Naive thymus-derived CD8-positive, alpha-beta T cell (primary cell): ENCODE measurements at regions not wholly inside any gene's neighbourhood (a gene's known extent, or its start where the extent isn't known, plus 50 kb on each side); places are given as distances from the start of the nearest gene placed in this dataset.

Source experiments
- ATAC-seq, 2 donors: fragments of 150-1000 bp; cut with Tn5 transposase in 1 of 2; sonication (Bioruptor Pico), chemical (Tn5 transposase) in 1 of 2; 1 replicate in 1 of 2; 2 replicates in 1 of 2; pipeline ENCODE4 v1.10.0; 2021; ENCODE audit warnings: mild to moderate bottlenecking in 2 of 2, moderate library complexity in 2 of 2
- POLR2A ChIA-PET: fragments of 350-600 bp; sonication (Branson Sonifier 250); formaldehyde crosslinking; loops from one replicate; lab custom pipeline; 2021; ENCODE audit warnings: antibody characterized with exemption; lab: Charles Lee
- DNase-seq, 10 donors: peaks; one replicate each; pipeline versions ENCODE4 v3.0.0 to v3.0.0-alpha.2; 2020 to 2022
- H3K27ac Mint-ChIP-seq, 10 donors: one replicate each; pipeline ENCODE4 v1.8.0; 2020 to 2022; ENCODE audit warnings: mild to moderate bottlenecking in 10 of 10, mixed read lengths in 10 of 10, moderate library complexity in 4 of 10, inconsistent platforms in 1 of 10
- H3K27me3 Mint-ChIP-seq, 5 donors: one replicate each; pipeline ENCODE4 v1.8.0; 2021 to 2022; ENCODE audit warnings: mixed read lengths in 5 of 5
- H3K36me3 Mint-ChIP-seq, 3 donors: one replicate each; pipeline ENCODE4 v1.8.0; 2020 to 2022; ENCODE audit warnings: mixed read lengths in 3 of 3, mild to moderate bottlenecking in 2 of 3, inconsistent platforms in 1 of 3
- H3K4me1 Mint-ChIP-seq, 4 donors: one replicate each; pipeline ENCODE4 v1.8.0; 2021 to 2022; ENCODE audit warnings: mixed read lengths in 4 of 4
- H3K4me3 Mint-ChIP-seq, 10 donors: one replicate each; pipeline ENCODE4 v1.8.0; 2020 to 2022; ENCODE audit warnings: mild to moderate bottlenecking in 10 of 10, mixed read lengths in 10 of 10, moderate library complexity in 6 of 10, inconsistent platforms in 1 of 10
- H3K9me3 Mint-ChIP-seq, 9 donors: one replicate each; pipeline ENCODE4 v1.8.0; 2020 to 2022; ENCODE audit warnings: mixed read lengths in 9 of 9, mild to moderate bottlenecking in 3 of 9, inconsistent platforms in 1 of 9, moderate library complexity in 1 of 9

GRCh38 chr18:24669502-24669901, 209.1 kb downstream of the HRH4 start:
- Mint-ChIP-seq H3K36me3 (no peaks in the 10 kb centered on the region), H3K9me3 (no peaks in the 10 kb centered on the region), H3K4me3 (no peak overlapping the region), H3K4me1 (no peaks in the 10 kb centered on the region), H3K27me3 (peaks cover 0 to 8% (median 5%) of the 10 kb centered on the region in 5 donors), H3K27ac (no peak overlapping the region)
- POLR2A ChIA-PET = no interaction called here
- ATAC-seq (no peak), DNase-seq (no peak)

GRCh38 chr18:24672165-24672941, 211.9 kb downstream of the HRH4 start:
- H3K4me1 Mint-ChIP-seq = no peaks in the 10 kb centered on the region
- POLR2A ChIA-PET = no interaction called here

DNA sequence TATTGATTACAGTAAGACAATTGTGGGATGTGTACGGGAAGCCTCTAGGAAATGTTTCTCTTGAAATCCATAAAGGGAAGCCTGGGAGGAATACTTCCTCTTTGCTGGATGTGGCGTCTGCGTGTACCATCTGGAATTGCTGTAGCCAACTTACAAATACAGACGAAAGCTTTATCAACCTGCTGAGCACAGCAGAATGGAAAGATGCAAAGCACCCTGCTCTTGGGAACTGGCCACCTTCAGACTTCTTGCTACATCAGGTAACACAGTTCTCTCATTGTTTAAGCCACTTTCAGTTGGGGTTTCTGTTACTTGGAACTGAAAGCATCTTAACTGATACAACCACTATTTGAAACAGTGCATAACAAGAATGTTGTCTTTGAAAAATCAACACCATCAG, 213.8 kb downstream of the HRH4 start:
- ATAC-seq = no peak
- Mint-ChIP-seq H3K27ac (no peak overlapping the region), H3K4me1 (no peaks in the 10 kb centered on the region)

More at GRCh38 chr18:24672165-24672941, 211.9 kb downstream of the HRH4 start:
- Mint-ChIP-seq H3K27ac (no peak overlapping the region), H3K4me3 (no peak overlapping the region), H3K9me3 (no peaks in the 10 kb centered on the region), H3K36me3 (no peaks in the 10 kb centered on the region), H3K27me3 (peaks cover 0 to 13% (median 7%) of the 10 kb centered on the region in 5 donors)
- ATAC-seq (no peak), DNase-seq (peak in 1 of 10 donors; percentile 10)

DNA sequence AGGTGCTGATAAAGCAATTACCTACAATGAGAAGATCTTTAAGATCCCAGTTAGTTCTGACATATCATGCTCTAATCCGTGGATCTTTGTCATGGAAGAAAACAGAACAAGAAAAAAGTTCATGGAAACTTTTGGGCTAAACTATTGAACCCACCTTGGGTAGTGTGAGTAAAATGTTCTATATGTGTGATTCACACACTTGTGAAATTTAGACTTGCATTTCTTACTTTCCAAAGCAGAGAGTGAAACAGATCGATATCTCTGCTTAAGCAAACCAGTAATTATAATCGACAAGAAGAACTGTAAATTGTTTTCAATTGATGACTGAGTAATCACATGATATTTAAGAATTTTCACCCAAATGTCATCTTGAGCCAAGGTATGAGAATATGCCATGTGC, 214.2 kb downstream of the HRH4 start:
- Mint-ChIP-seq H3K27ac (no peak overlapping the region), H3K4me3 (no peak overlapping the region), H3K9me3 (no peaks in the 10 kb centered on the region), H3K4me1 (no peaks in the 10 kb centered on the region), H3K27me3 (peaks cover 3 to 19% (median 6%) of the 10 kb centered on the region in 5 donors), H3K36me3 (no peaks in the 10 kb centered on the region)
- ATAC-seq (no peak), DNase-seq (no peak)
- POLR2A ChIA-PET = no interaction called here

More for the DNA sequence above, 213.8 kb downstream of the HRH4 start:
- H3K36me3 Mint-ChIP-seq = no peaks in the 10 kb centered on the region
- H3K9me3 Mint-ChIP-seq = no peaks in the 10 kb centered on the region
- no peak overlapping the region for H3K4me3 Mint-ChIP-seq
- no peak for DNase-seq
- POLR2A ChIA-PET = no interaction called here
- H3K27me3 Mint-ChIP-seq = peaks cover 2 to 18% (median 6%) of the 10 kb centered on the region in 5 donors

DNA sequence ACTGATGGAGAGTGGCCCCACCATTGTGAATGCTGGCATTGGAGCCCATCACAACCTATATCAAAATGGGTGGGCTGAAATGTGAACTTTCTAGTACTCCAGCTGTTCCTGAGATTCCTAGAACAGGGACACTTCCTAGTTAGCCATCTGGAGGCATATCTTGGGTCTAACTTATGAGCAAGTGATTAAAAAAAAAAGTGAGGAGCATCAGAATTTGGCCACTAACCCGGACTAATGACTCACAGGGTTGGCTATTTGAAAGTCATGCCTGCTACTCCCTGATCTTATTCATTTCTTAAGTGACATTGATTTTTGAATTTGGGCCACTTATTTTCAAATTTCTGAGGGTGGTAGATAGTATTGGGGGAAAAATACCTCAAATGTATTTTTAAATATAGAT, 216.6 kb downstream of the HRH4 start:
- DNase-seq (no peak), ATAC-seq (no peak)
- no peak overlapping the region for H3K4me3 Mint-ChIP-seq
- no peaks in the 10 kb centered on the region for H3K4me1 Mint-ChIP-seq
- H3K27ac Mint-ChIP-seq = no peak overlapping the region
- no peaks in the 10 kb centered on the region for H3K36me3 Mint-ChIP-seq
- peaks cover 4 to 23% (median 8%) of the 10 kb centered on the region in 5 donors for H3K27me3 Mint-ChIP-seq
- POLR2A ChIA-PET = no interaction called here
- peaks cover 0 to 5% (median 0%) of the 10 kb centered on the region in 9 donors for H3K9me3 Mint-ChIP-seq

DNA sequence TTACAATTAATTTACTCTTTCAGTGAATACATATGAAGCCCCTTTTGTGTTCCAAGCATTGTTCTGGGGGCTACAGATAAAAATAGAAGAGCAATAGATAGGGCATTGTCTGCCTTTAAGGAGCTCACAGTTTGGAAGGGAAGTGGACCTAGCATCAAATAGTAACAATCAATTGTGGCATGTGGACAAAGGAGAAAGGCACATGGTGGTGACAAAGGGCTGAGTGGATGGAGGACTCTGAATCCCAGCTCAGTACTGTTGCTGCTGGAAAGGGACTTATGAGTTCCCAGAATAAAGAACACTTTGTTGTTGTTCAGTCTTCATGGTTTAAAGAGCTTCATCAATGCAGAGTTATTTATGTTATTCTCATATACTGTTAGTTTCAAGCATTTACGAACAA, 217.7 kb downstream of the HRH4 start:
- Mint-ChIP-seq H3K36me3 (no peaks in the 10 kb centered on the region), H3K4me1 (no peaks in the 10 kb centered on the region), H3K27me3 (peaks cover 4 to 22% (median 8%) of the 10 kb centered on the region in 5 donors), H3K4me3 (no peak overlapping the region), H3K9me3 (peaks cover 0 to 5% (median 0%) of the 10 kb centered on the region in 9 donors), H3K27ac (no peak overlapping the region)
- POLR2A ChIA-PET = no interaction called here
- ATAC-seq = no peak
- no peak for DNase-seq

DNA sequence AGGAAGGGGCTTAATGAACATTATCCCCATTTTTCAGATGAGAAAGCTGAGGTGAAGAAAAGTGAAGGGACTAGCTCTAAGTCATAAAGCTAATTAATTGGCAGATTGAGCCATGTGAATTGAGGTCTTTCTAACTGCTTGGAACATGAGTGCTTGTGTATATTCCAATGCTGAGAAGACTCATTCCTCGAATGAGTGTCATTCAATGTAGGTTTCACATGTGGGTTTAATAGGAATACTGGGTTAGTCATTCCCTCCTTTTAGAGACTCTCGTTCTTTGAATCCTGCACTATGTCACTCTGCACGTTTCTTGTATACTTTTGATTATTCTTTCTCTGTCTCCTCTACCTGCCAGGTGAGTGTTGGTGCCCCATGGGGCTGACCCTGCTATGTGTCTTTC, 218.2 kb downstream of the HRH4 start:
- no peak overlapping the region for H3K4me3 Mint-ChIP-seq
- no peak for DNase-seq
- no peaks in the 10 kb centered on the region for H3K36me3 Mint-ChIP-seq
- peaks cover 4 to 17% (median 8%) of the 10 kb centered on the region in 5 donors for H3K27me3 Mint-ChIP-seq
- peaks cover 0 to 5% (median 0%) of the 10 kb centered on the region in 9 donors for H3K9me3 Mint-ChIP-seq
- H3K4me1 Mint-ChIP-seq = no peaks in the 10 kb centered on the region
- ATAC-seq = no peak
- H3K27ac Mint-ChIP-seq = no peak overlapping the region
- POLR2A ChIA-PET = no interaction called here

- H3K27ac Mint-ChIP-seq = no peak overlapping the region
- no peak for DNase-seq
- no peaks in the 10 kb centered on the region for H3K4me1 Mint-ChIP-seq
- no peak overlapping the region for H3K4me3 Mint-ChIP-seq
- no peak for ATAC-seq
- POLR2A ChIA-PET = no interaction called here
- H3K36me3 Mint-ChIP-seq = no peaks in the 10 kb centered on the region
- H3K27me3 Mint-ChIP-seq = peaks cover 3 to 15% (median 8%) of the 10 kb centered on the region in 5 donors
- H3K9me3 Mint-ChIP-seq = peaks cover 0 to 5% (median 0%) of the 10 kb centered on the region in 9 donors
Measured at GRCh38 chr18:24679062-24679461, 218.6 kb downstream of the HRH4 start.

DNA sequence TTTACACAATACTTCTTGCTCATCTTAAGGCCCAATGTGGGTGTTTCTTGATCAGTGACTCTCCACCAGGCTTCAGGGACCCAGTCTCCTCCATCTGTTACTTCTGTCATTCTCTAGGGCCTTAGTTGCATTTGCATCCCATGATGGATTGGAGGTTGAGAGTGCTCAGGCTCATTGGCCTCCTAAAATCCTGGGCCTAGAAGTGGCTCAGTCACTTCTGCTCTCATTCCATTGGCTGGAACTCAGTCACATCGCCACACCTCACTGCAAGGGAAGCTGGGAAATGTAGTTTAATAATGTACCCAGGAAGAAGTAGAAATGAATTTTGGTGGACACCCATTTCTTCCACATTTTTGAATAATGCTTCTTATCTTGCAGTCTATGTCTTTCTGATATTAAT, 223.5 kb downstream of the HRH4 start:
- no peaks in the 10 kb centered on the region for H3K4me1 Mint-ChIP-seq
- no peak overlapping the region for H3K4me3 Mint-ChIP-seq
- POLR2A ChIA-PET = no interaction called here
- no peak for ATAC-seq
- peaks cover 0 to 8% (median 3%) of the 10 kb centered on the region in 5 donors for H3K27me3 Mint-ChIP-seq
- H3K9me3 Mint-ChIP-seq = peaks cover 0 to 5% (median 0%) of the 10 kb centered on the region in 9 donors
- no peaks in the 10 kb centered on the region for H3K36me3 Mint-ChIP-seq
- peak overlapping the region in 1 of 10 donors; percentile 50 for H3K27ac Mint-ChIP-seq
- no peak for DNase-seq

DNA sequence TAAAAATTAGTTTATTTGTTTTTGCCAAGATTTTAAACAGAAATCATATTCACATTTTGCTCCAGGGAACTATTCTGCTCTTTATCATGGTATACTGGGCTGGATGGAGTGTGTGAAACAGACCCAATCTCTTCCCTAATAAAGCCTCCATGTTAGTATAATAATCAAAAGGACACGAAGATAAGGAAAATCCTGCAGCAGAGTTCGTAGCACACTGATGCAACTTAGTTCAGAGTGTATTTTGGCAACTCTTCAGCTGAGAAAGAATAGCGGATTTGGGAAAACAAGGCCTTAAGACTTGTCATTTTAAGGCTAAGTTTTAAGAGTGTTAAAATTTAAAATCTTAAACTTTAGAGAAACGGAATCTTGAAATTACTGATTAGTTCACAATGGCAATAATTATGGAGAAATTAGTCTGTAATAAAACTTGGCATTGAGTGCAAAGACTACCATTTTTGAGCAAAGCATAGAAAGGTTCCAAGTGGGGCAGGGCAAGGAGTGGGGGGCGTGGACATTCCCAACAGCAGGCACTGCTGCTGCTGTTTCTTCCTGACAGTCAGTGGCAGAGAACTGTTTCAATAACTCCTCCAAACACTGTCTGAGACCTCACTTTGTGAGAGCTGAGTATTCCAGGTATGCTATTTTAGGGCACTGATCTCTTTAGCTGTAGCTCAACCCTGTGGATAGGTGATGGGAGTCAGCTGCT, 225.0 kb downstream of the HRH4 start:
- Mint-ChIP-seq H3K27ac (no peak overlapping the region), H3K9me3 (peaks cover 0 to 5% (median 0%) of the 10 kb centered on the region in 9 donors), H3K27me3 (peaks cover 0 to 8% (median 3%) of the 10 kb centered on the region in 5 donors), H3K4me1 (no peaks in the 10 kb centered on the region), H3K4me3 (no peak overlapping the region), H3K36me3 (no peaks in the 10 kb centered on the region)
- no peak for ATAC-seq
- no peak for DNase-seq
- POLR2A ChIA-PET = no interaction called here

DNA sequence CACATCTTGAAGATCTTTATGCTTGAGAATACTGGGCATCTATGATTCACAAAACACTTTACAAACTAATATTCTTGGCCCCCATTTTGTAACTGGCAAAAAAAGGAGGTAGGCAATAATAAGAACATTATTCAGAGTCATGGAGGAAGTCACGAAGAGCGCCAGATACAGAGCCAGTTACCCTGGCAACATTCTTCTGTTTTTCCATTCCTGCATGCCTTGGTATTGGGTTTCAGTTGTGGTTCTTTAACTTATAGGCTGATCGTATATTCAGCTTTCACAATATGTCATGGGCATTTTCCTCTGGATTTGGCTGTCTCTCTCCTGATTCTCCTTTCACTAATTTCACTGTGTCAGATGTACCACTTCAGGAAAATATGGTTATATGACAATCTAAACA, 234.7 kb downstream of the HRH4 start:
- H3K27ac Mint-ChIP-seq = no peak overlapping the region

DNA sequence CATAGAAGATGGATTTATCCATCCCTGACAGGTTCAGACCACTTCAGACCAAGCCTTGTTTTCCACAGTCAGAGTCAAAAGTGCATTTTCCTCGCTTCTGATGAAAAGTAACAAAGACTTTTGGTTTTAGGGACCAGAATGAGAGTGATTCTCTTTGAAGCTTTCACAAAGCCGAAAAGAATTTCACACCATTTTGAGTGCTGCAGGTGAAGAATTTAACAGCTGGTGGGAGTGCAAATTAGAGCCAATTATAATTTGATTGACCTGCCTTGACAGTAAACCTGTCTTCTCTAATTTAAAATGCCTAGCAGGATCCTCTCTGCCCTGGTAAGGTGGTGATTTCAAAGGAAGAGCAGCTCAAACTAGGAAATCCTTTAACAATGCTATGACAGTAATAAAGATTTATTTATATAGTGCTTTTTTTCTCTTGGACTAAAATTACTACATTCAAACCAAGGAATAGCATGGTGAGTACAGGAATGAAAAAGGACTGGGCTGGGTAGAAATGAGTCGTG, 241.6 kb downstream of the HRH4 start:
- ATAC-seq (no peak), DNase-seq (no peak)
- peaks cover 9 to 66% (median 26%) of the 10 kb centered on the region in 5 donors for H3K27me3 Mint-ChIP-seq
- no peak overlapping the region for H3K27ac Mint-ChIP-seq
- POLR2A ChIA-PET = no interaction called here
- H3K4me1 Mint-ChIP-seq = no peaks in the 10 kb centered on the region
- H3K36me3 Mint-ChIP-seq = peaks cover 0 to 10% (median 0%) of the 10 kb centered on the region in 3 donors
- H3K4me3 Mint-ChIP-seq = no peak overlapping the region
- peaks cover 0 to 16% (median 6%) of the 10 kb centered on the region in 9 donors for H3K9me3 Mint-ChIP-seq

More for the DNA sequence above, 234.7 kb downstream of the HRH4 start:
- Mint-ChIP-seq H3K27me3 (peaks cover 10 to 52% (median 19%) of the 10 kb centered on the region in 5 donors), H3K4me1 (no peaks in the 10 kb centered on the region), H3K9me3 (peaks cover 9 to 47% (median 14%) of the 10 kb centered on the region in 9 donors), H3K36me3 (peaks cover 0 to 35% (median 7%) of the 10 kb centered on the region in 3 donors), H3K4me3 (no peak overlapping the region)
- DNase-seq = no peak
- ATAC-seq = no peak
- POLR2A ChIA-PET = no interaction called here

GRCh38 chr18:24703316-24703715, 242.9 kb downstream of the HRH4 start:
- Mint-ChIP-seq H3K27ac (no peak overlapping the region), H3K4me1 (no peaks in the 10 kb centered on the region), H3K4me3 (no peak overlapping the region), H3K36me3 (peaks cover 0 to 10% (median 0%) of the 10 kb centered on the region in 3 donors), H3K27me3 (peaks cover 7 to 55% (median 26%) of the 10 kb centered on the region in 5 donors), H3K9me3 (peaks cover 0 to 11% (median 5%) of the 10 kb centered on the region in 9 donors)
- DNase-seq (no peak), ATAC-seq (no peak)
- POLR2A ChIA-PET = no interaction called here
